D721Med (cell line): ENCODE measurements at regions not wholly inside any gene's neighbourhood (a gene's known extent, or its start where the extent isn't known, plus 50 kb on each side); places are given as distances from the start of the nearest gene placed in this dataset.

Experiments
- DNase-seq: peaks from one replicate; pipeline ENCODE4 v3.0.0; 2011; ENCODE audit warnings: low spot score; ENCODE audit not compliant: insufficient read length
- FAIRE-seq: peaks from 2 replicates; lab custom pipeline; 2011; peaks lifted over from hg19 to GRCh38; lab: Jason Lieb, UNC
- TF ChIP-seq, protein P1 (sequence below): IDR thresholded peaks from 2 replicates; pipeline ENCODE4 v1.5.1; 2012; ENCODE audit warnings: mild to moderate bottlenecking, control low read depth; ENCODE audit not compliant: insufficient read depth; ENCODE audit errors: missing control alignments

GRCh38 chr5:133712562-133712961, 100.2 kb upstream of the FSTL4 start:
- DNase-seq (no peak), FAIRE-seq (no peak)
- TF ChIP-seq, protein P1, sequence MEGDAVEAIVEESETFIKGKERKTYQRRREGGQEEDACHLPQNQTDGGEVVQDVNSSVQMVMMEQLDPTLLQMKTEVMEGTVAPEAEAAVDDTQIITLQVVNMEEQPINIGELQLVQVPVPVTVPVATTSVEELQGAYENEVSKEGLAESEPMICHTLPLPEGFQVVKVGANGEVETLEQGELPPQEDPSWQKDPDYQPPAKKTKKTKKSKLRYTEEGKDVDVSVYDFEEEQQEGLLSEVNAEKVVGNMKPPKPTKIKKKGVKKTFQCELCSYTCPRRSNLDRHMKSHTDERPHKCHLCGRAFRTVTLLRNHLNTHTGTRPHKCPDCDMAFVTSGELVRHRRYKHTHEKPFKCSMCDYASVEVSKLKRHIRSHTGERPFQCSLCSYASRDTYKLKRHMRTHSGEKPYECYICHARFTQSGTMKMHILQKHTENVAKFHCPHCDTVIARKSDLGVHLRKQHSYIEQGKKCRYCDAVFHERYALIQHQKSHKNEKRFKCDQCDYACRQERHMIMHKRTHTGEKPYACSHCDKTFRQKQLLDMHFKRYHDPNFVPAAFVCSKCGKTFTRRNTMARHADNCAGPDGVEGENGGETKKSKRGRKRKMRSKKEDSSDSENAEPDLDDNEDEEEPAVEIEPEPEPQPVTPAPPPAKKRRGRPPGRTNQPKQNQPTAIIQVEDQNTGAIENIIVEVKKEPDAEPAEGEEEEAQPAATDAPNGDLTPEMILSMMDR: no peak

DNA sequence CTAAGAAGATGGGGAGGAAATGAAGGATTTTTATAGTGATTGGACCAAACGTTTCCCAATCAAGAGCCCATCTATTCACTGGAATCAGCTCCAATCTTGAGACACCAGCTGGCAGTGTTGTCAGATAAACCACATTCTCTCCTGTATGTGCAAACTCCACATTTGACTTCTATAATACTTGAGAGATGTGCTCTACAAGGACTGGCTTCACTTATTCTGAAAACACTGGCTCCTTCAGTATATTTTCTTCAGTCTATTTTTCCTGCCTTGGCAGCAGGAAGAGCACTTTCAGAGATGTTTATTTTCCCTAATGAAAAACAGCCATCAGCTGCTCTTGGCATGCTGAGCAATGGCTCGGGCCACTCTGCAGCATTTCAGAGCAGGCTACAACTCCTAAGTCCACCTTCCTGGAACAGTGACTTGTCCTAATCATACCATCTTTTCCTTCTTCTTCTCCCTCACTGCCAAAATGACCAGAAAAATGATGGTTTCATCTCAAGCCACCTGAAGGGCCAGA, 96.9 kb upstream of the FSTL4 start:
- FAIRE-seq (no peak), DNase-seq (no peak)
- TF ChIP-seq, protein P1: no peak

GRCh38 chr5:133708331-133708850, 96.0 kb upstream of the FSTL4 start:
- FAIRE-seq (no peak), DNase-seq (no peak)

DNA sequence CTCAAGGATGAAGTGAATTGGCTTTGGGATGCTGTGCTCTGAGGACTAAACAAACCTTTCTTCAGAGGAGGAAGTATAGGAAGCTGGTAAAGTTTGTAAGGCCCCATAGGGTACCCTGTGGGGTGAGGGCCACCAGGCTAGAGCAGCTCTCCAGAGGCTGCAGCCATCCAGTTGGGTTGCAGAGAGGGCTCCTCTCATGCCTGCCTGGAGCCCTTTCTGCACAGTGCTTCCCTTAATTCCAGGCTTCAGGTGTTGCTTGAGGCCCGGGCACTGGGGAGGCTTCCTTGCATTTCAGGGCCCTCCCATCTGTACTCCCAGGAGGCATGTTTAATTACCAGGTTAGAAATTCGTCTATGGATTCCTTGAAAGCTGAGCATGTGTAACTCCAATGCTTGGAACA, 95.3 kb upstream of the FSTL4 start:
- DNase-seq (no peak), FAIRE-seq (no peak)
- TF ChIP-seq, protein P1: no peak

More at GRCh38 chr5:133708331-133708850, 96.0 kb upstream of the FSTL4 start:
- TF ChIP-seq, protein P1: no peak

DNA sequence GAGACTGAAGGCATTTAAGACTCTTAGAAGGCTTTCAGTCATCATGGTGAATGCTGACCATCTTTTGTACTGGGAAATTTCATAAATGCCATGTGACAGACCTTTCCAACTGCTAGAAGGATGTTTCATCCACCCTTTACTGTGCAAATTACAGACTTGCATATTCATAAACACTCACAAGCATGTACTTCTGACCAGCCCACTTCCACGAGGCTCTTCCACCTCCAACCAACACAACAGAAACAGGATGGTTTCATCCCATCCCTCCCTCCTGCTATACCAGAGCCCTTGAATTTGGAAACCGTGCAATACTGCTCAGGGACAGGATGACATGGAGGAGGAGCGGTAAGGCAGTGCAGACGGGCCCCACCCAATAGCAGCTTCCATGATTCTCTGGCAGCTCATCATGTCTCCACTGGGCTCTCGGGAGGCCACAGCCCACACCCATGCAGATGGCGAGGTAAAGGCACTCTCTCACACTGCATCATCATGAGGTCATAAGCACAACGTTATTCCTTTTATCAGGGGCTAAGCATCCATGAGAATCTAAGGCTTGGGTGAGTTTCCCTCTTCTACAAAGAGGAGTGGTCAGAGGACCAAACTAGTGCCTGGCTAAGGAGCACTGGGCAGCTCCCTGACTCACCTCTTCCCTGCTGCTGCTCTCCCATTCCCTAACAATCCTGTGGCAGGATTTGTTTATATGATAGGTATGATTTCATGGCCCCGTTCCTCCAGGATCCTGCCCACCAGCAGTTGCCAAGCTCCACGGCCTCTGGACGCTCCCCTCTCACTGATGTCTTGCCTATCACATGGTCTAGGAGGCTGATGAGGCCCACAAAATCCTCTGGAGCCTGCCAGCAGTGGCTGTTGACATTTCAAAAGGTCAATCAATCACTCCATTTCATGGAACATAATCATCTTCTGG, 94.4 kb upstream of the FSTL4 start:
- FAIRE-seq (no peak), DNase-seq (no peak)
- TF ChIP-seq, protein P1: no peak

DNA sequence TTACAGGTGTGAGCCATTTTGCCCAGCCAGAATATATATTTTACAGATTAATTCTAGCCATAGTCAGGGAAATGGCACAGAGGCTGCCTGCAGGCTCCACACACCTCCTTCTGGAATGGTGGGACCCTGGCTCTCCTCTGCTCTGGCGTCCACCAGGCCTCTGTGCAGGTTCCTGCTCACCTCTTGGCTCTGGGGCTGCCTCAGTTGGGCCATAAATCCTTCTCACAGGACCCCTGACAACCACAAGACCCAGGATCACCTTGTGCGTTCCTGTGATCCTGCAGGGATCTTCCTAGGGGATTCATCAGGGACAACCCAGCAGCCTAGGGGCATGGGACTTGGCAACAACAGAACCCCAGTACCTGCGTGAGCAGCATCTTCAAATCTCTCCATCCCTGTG, 93.0 kb upstream of the FSTL4 start:
- DNase-seq (no peak), FAIRE-seq (no peak)
- TF ChIP-seq, protein P1: no peak

DNA sequence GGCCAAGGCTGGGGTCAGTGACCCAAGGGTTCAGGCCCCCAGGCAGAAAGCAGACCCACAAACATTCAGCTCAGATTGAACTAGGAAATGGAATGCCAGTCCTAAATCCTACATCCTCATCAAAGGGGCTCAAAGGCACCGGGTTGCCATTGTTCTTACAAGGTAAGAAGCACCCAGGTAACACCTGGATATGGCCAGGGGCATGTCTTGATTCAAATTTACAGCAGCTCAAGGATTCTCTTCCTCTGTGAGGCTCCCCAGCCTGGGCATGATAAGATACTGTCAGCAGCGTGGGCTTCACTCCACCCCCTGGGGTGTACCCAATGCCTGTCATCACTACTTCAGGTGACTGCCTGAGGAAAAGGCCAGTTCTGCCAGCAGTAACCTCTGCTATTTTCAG, 92.1 kb upstream of the FSTL4 start:
- DNase-seq (no peak), FAIRE-seq (no peak)
- TF ChIP-seq, protein P1: no peak
